ENCODE measurements at regions not wholly inside any gene's neighbourhood (a gene's known extent, or its start where the extent isn't known, plus 50 kb on each side); places are given as distances from the start of the nearest gene placed in this dataset.

DNA sequence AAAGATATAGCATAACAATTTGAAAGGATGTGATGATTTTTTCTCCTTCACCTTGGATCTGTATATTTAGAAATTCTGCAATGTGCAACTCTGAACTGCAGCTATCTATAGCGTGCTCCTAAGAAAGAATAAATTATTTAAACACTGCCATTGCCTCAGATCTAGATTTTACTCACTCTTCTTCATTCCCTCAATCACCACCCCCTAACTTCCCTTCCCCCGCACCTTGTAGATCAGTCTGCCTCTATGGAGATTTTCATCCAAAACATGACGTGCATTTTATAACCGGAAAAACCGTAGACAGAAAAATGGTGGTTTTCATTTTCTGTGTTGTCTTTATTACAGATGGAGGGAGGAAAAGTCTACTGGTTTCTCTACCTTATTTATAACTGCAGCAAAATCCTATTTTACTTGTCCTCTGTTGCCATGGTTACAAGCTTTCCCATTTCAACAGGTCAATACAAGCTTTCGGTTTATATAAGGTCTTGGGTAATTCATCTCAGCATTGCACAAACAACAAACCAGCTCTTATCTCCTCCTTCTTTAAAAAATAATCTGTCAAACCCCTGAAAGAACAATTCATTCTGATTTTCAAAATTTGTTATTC lies 480.0 kb downstream of the TAF11L14 start:
- no CpG with 5 or more reads among the region's 6 CpGs for WGBS (ENCODE audit: insufficient coverage)
- Histone ChIP-seq H3K4me3 (replicated peaks in 1 of 3; ENCODE audit: low read depth in 2 of 3, low read length in 3 of 3) (no peak overlapping the region), H3K27me3 (ENCODE audit: control insufficient read depth in 2 of 2, insufficient read depth in 2 of 2, low read length in 2 of 2) (no peaks in the 10 kb centered on the region), H3K4me1 (ENCODE audit: control insufficient read depth in 1 of 2, insufficient read depth in 2 of 2, low read length in 2 of 2) (no peaks in the 10 kb centered on the region), H2AFZ (ENCODE audit: insufficient read depth, low read depth, low read length, poor library complexity, severe bottlenecking) (no peak overlapping the region), H3K9ac (ENCODE audit: insufficient read depth, low read length, poor library complexity, severe bottlenecking) (no peak overlapping the region), H3K36me3 (replicated peaks in 1 of 2; ENCODE audit: control insufficient read depth in 1 of 2, insufficient read depth in 2 of 2, low read length in 2 of 2) (no peaks in the 10 kb centered on the region), H3K4me2 (replicated peaks; ENCODE audit: extremely low read depth, low read length, poor library complexity, severe bottlenecking) (no peak overlapping the region), H3K79me2 (ENCODE audit: insufficient read depth, low read length) (no peaks in the 10 kb centered on the region), H3K27ac (ENCODE audit: low read depth in 1 of 2, low read length in 2 of 2) (no peak overlapping the region), H4K20me1 (ENCODE audit: insufficient read depth, low read length) (no peaks in the 10 kb centered on the region), H3K9me3 (replicated peaks in 1 of 2; ENCODE audit: control insufficient read depth in 1 of 2, insufficient read depth in 1 of 2, low read length in 2 of 2) (peaks cover 0 to 3% of the 10 kb centered on the region in 2 donors)
- peak overlapping the region in 1 of 7 donors; percentile 31 for H3K27ac Mint-ChIP-seq
- no peak for TF ChIP-seq CTCF (IDR thresholded peaks at IDR 0.05)
- peaks cover 12% of the 10 kb centered on the region for H3K4me1 Mint-ChIP-seq
- peaks cover 0 to 6% (median 1%) of the 10 kb centered on the region in 7 donors for H3K9me3 Mint-ChIP-seq
- DNase-seq: peak in 2 of 3 donors; percentile 2 to 8
- H3K27me3 Mint-ChIP-seq (ENCODE audit: low read depth in 3 of 3): peaks cover 0 to 1% (median 0%) of the 10 kb centered on the region in 3 donors
- peak overlapping the region in 1 of 2 donors; percentile 3 for H3K4me3 Mint-ChIP-seq
- no peaks in the 10 kb centered on the region for H3K36me3 Mint-ChIP-seq
- intact Hi-C loops (cut with micrococcal nuclease): no loop called here

DNA sequence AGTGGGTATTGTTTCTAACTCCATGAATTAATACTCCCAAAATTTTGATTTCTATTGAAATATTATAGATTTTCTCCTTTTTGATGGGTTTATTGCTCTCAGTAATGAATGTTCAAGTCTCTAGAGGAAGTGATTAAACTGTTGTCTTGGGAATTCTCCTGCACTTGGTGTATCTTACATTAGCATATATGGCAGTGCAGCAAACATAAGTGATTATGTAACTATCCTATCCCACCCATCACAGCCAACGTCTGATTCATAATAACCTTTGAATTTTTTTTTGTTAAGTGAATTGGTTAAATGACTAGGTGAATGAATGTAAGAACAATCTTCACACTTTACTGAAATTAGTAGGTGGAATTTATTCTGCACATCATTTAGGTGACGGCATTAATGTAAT lies 483.7 kb downstream of the TAF11L14 start:
- Histone ChIP-seq H3K4me3 (replicated peaks in 1 of 3; ENCODE audit: low read depth in 2 of 3, low read length in 3 of 3) (no peak overlapping the region), H4K20me1 (ENCODE audit: insufficient read depth, low read length) (no peaks in the 10 kb centered on the region), H3K36me3 (replicated peaks in 1 of 2; ENCODE audit: control insufficient read depth in 1 of 2, insufficient read depth in 2 of 2, low read length in 2 of 2) (no peaks in the 10 kb centered on the region), H3K4me1 (ENCODE audit: control insufficient read depth in 1 of 2, insufficient read depth in 2 of 2, low read length in 2 of 2) (no peaks in the 10 kb centered on the region), H3K9me3 (replicated peaks in 1 of 2; ENCODE audit: control insufficient read depth in 1 of 2, insufficient read depth in 1 of 2, low read length in 2 of 2) (peaks cover 0 to 6% of the 10 kb centered on the region in 2 donors), H2AFZ (ENCODE audit: insufficient read depth, low read depth, low read length, poor library complexity, severe bottlenecking) (no peak overlapping the region), H3K27ac (ENCODE audit: low read depth in 1 of 2, low read length in 2 of 2) (no peak overlapping the region), H3K79me2 (ENCODE audit: insufficient read depth, low read length) (no peaks in the 10 kb centered on the region), H3K4me2 (replicated peaks; ENCODE audit: extremely low read depth, low read length, poor library complexity, severe bottlenecking) (no peak overlapping the region), H3K27me3 (ENCODE audit: control insufficient read depth in 2 of 2, insufficient read depth in 2 of 2, low read length in 2 of 2) (no peaks in the 10 kb centered on the region), H3K9ac (ENCODE audit: insufficient read depth, low read length, poor library complexity, severe bottlenecking) (no peak overlapping the region)
- WGBS (ENCODE audit: insufficient coverage): no CpG with 5 or more reads among the region's 2 CpGs
- Mint-ChIP-seq H3K36me3 (no peaks in the 10 kb centered on the region), H3K4me1 (peaks cover 9% of the 10 kb centered on the region), H3K27me3 (ENCODE audit: low read depth in 3 of 3) (peaks cover 0 to 1% (median 0%) of the 10 kb centered on the region in 3 donors), H3K27ac (no peak overlapping the region), H3K9me3 (peaks cover 0 to 10% (median 3%) of the 10 kb centered on the region in 7 donors), H3K4me3 (no peak overlapping the region)
- DNase-seq: no peak
- intact Hi-C loops (cut with micrococcal nuclease): no loop called here
- no peak for TF ChIP-seq CTCF (IDR thresholded peaks at IDR 0.05)

All from CD14-positive monocyte (primary cell).